ENCODE measurements at regions not wholly inside any gene's neighbourhood (a gene's known extent, or its start where the extent isn't known, plus 50 kb on each side); places are given as distances from the start of the nearest gene placed in this dataset.
A peak's percentile ranks its signal among the peaks of the same experiment; 100 is the strongest.

DNA sequence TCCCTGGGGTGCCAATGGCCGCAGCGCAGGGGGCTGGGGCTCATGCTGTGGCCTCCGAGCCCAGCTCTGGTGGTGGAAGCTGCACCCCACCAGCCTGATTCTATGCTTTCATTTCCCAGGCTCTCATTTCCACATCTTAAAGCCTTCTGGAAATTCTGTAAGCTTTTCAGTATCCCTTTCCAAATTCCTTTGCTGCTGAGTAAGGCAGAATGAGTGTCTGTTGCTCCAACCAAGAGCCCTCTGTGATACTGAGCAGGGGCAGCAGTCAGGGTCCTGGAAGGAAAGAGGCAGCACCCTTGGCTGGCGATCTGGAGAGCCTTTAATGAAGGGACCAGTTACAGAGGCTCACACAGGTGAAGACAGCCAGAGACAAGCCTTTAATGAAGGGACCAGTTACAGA is 79.5 kb upstream of the FOXF1 start:
- Mint-ChIP-seq H3K4me3 (no peak overlapping the region), H3K27me3 (ENCODE audit: insufficient read depth) (peaks cover 11% of the 10 kb centered on the region), H3K27ac (no peak overlapping the region), H3K9me3 (no peaks in the 10 kb centered on the region), H3K4me1 (no peaks in the 10 kb centered on the region), H3K36me3 (ENCODE audit: low read depth) (no peaks in the 10 kb centered on the region)
- Histone ChIP-seq H3K4me3 (ENCODE audit: low read length) (no peak overlapping the region), H3K27me3 (ENCODE audit: control insufficient read depth, insufficient read depth, low read length, poor library complexity, severe bottlenecking) (peaks cover 6% of the 10 kb centered on the region), H3K36me3 (ENCODE audit: control insufficient read depth, insufficient read depth, low read length) (no peaks in the 10 kb centered on the region), H3K4me1 (ENCODE audit: control insufficient read depth, insufficient read depth, low read length) (no peaks in the 10 kb centered on the region), H3K27ac (ENCODE audit: low read depth, low read length) (no peak overlapping the region), H3K9ac (ENCODE audit: extremely low read depth, low read length, poor library complexity, severe bottlenecking) (no peak overlapping the region), H3K9me3 (ENCODE audit: control insufficient read depth, low read length) (no peaks in the 10 kb centered on the region)
- TF ChIP-seq, protein P1, sequence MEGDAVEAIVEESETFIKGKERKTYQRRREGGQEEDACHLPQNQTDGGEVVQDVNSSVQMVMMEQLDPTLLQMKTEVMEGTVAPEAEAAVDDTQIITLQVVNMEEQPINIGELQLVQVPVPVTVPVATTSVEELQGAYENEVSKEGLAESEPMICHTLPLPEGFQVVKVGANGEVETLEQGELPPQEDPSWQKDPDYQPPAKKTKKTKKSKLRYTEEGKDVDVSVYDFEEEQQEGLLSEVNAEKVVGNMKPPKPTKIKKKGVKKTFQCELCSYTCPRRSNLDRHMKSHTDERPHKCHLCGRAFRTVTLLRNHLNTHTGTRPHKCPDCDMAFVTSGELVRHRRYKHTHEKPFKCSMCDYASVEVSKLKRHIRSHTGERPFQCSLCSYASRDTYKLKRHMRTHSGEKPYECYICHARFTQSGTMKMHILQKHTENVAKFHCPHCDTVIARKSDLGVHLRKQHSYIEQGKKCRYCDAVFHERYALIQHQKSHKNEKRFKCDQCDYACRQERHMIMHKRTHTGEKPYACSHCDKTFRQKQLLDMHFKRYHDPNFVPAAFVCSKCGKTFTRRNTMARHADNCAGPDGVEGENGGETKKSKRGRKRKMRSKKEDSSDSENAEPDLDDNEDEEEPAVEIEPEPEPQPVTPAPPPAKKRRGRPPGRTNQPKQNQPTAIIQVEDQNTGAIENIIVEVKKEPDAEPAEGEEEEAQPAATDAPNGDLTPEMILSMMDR (conservative IDR thresholded peaks at IDR 0.05) = no peak
- 89 to 91% methylated on average over 3 to 4 of the region's 4 CpGs for whole genome bisulfite sequencing, 2 experiments (ENCODE audit: insufficient coverage in 1 of 2, insufficient read length in 1 of 2)
- DNase-seq = no peak

DNA sequence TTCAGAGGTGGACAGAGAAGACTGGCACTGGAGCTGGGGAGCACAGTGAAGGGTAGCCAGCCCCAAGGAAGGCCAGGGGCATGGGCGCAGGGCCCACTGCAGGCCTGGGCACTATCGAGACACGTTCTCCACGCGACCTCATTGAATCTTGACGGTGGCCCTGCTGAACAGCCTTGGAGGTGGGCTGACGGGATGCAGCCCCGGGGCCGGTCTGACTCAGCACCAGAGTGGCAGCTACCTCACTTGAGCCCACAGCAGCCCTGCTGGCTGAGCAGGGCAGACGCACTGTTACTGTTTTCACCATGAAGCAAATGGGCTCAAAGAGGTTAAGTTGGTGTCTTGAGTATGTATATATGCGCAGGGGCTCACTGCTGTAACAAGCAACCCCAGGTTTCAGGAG is 78.8 kb upstream of the FOXF1 start:
- WGBS, 2 experiments (ENCODE audit: insufficient coverage in 1 of 2, insufficient read length in 1 of 2) = 87 to 92% methylated on average over 11 of the region's 11 CpGs
- H3K9me3 Mint-ChIP-seq = no peaks in the 10 kb centered on the region

DNA sequence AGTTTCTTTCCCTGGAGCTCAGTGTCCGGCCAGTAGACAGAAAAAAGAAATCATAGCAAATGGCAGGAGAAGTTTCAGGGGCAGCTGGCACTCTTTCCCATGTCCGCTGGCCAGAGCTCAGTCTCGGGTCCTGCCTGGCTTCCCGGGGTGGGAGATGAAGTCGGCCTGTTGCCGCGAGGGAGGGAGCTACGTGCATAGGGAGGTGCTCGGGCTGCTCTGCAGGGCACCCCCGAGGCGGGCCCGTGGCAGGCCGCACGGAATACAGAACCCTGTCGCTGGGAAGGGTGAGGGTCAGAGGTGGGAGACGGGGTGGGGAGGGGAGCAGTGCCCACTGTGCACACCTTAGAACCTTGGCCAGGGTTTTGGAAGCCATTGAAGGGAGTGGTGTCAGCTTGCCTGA is 78.3 kb upstream of the FOXF1 start:
- no peak overlapping the region for H3K4me3 ChIP-seq (ENCODE audit: low read length)
- Mint-ChIP-seq H3K36me3 (ENCODE audit: low read depth) (no peaks in the 10 kb centered on the region), H3K27me3 (ENCODE audit: insufficient read depth) (peaks cover 21% of the 10 kb centered on the region), H3K4me1 (peaks cover 2% of the 10 kb centered on the region), H3K27ac (no peak overlapping the region), H3K4me3 (no peak overlapping the region), H3K9me3 (no peaks in the 10 kb centered on the region)
- TF ChIP-seq, protein P1 (conservative IDR thresholded peaks at IDR 0.05) = no peak
- H3K9ac ChIP-seq (ENCODE audit: extremely low read depth, low read length, poor library complexity, severe bottlenecking) = no peak overlapping the region
- WGBS, 2 experiments (ENCODE audit: insufficient coverage in 1 of 2, insufficient read length in 1 of 2) = 90 to 91% methylated on average over 5 to 16 of the region's 16 CpGs
- no peak for DNase-seq
- H3K36me3 ChIP-seq (ENCODE audit: control insufficient read depth, insufficient read depth, low read length) = no peaks in the 10 kb centered on the region
- H3K27me3 ChIP-seq (ENCODE audit: control insufficient read depth, insufficient read depth, low read length, poor library complexity, severe bottlenecking) = peaks cover 10% of the 10 kb centered on the region
- no peak overlapping the region for H3K27ac ChIP-seq (ENCODE audit: low read depth, low read length)
- H3K9me3 ChIP-seq (ENCODE audit: control insufficient read depth, low read length) = no peaks in the 10 kb centered on the region
- H3K4me1 ChIP-seq (ENCODE audit: control insufficient read depth, insufficient read depth, low read length) = no peaks in the 10 kb centered on the region

More for the DNA sequence above, 78.8 kb upstream of the FOXF1 start:
- Mint-ChIP-seq H3K4me1 (peaks cover 1% of the 10 kb centered on the region), H3K4me3 (no peak overlapping the region), H3K27me3 (ENCODE audit: insufficient read depth) (peaks cover 18% of the 10 kb centered on the region), H3K36me3 (ENCODE audit: low read depth) (no peaks in the 10 kb centered on the region), H3K27ac (no peak overlapping the region)
- no peak for DNase-seq
- Histone ChIP-seq H3K27ac (ENCODE audit: low read depth, low read length) (no peak overlapping the region), H3K4me3 (ENCODE audit: low read length) (no peak overlapping the region), H3K4me1 (ENCODE audit: control insufficient read depth, insufficient read depth, low read length) (no peaks in the 10 kb centered on the region), H3K9me3 (ENCODE audit: control insufficient read depth, low read length) (no peaks in the 10 kb centered on the region), H3K9ac (ENCODE audit: extremely low read depth, low read length, poor library complexity, severe bottlenecking) (no peak overlapping the region), H3K27me3 (ENCODE audit: control insufficient read depth, insufficient read depth, low read length, poor library complexity, severe bottlenecking) (peaks cover 6% of the 10 kb centered on the region), H3K36me3 (ENCODE audit: control insufficient read depth, insufficient read depth, low read length) (no peaks in the 10 kb centered on the region)
- TF ChIP-seq, protein P1 (conservative IDR thresholded peaks at IDR 0.05) = peak; percentile 33

All from endodermal cell (in vitro differentiated cells).